IMR-90 (cell line): ENCODE measurements at regions not wholly inside any gene's neighbourhood (a gene's known extent, or its start where the extent isn't known, plus 50 kb on each side); places are given as distances from the start of the nearest gene placed in this dataset.

Experiments used
- ATAC-seq: fragments of 200-7000 bp; cut with Tn5 transposase; 2 replicates; pipeline ENCODE4 v1.9.1; 2020; ENCODE audit warnings: low read depth, mild to moderate bottlenecking, moderate library complexity
- BruUV-seq: library from RNA; stranded (reverse); fragments of 400-500 nt; replicated peaks from 2 replicates; lab custom pipeline; 2021; lab: Mats Ljungman, UMichigan
- CTCF ChIA-PET: fragments of 300-600 bp; formaldehyde crosslinking; extraction: SDS; loops from one replicate; lab custom pipeline; 2021; ENCODE audit warnings: antibody characterized with exemption; lab: Yijun Ruan, JAX
- POLR2A ChIA-PET: fragments of 300-600 bp; sonication (Branson Sonifier 250); formaldehyde crosslinking; loops from one replicate; lab custom pipeline; 2022; ENCODE audit warnings: antibody characterized with exemption; ENCODE audit not compliant: unreplicated experiment; lab: Charles Lee
- DNase-seq: peaks from one replicate; pipeline ENCODE4 v3.0.0; 2013
- H2AFZ ChIP-seq: replicated peaks from 2 replicates; pipeline ENCODE3; 2013; ENCODE audit warnings: low read length, mild to moderate bottlenecking; ENCODE audit not compliant: poor library complexity
- H2AK5ac ChIP-seq: 2 replicates; pipeline ENCODE4 v1.6.1; 2013; ENCODE audit warnings: low read depth, low read length, inconsistent platforms
- H2AK9ac ChIP-seq: replicated peaks from 2 replicates; pipeline ENCODE3; 2013; ENCODE audit warnings: mild to moderate bottlenecking, low read depth, low read length, moderate library complexity; ENCODE audit not compliant: poor library complexity
- H2BK120ac ChIP-seq: 2 replicates; pipeline ENCODE4 v1.6.1; 2013; ENCODE audit warnings: low read depth, low read length, inconsistent platforms
- H2BK15ac ChIP-seq: 3 replicates; pipeline ENCODE4 v1.6.1; 2013; ENCODE audit warnings: low read depth, low read length, inconsistent platforms
- H2BK20ac ChIP-seq: 2 replicates; pipeline ENCODE4 v1.6.1; 2013; ENCODE audit warnings: low read depth, mild to moderate bottlenecking, inconsistent platforms, low read length, moderate library complexity
- H2BK5ac ChIP-seq: 2 replicates; pipeline ENCODE4 v1.6.1; 2013; ENCODE audit warnings: mild to moderate bottlenecking, low read depth, low read length, inconsistent platforms; ENCODE audit not compliant: poor library complexity, severe bottlenecking
- H3K14ac ChIP-seq: replicated peaks from 2 replicates; pipeline ENCODE4 v1.6.1; 2013; ENCODE audit warnings: low read depth, low read length, inconsistent platforms
- H3K18ac ChIP-seq: 2 replicates; pipeline ENCODE4 v1.6.1; 2013; ENCODE audit warnings: low read depth, low read length, control low read depth
- H3K23ac ChIP-seq: 2 replicates; pipeline ENCODE4 v1.6.1; 2013; ENCODE audit warnings: low read depth, low read length, inconsistent platforms
- H3K27ac ChIP-seq: 2 replicates; pipeline ENCODE4 v1.5.1; 2013; ENCODE audit warnings: mild to moderate bottlenecking, control low read depth, low read length; ENCODE audit not compliant: insufficient read depth
- H3K27me3 ChIP-seq: 2 replicates; pipeline ENCODE4 v1.6.1; 2013; ENCODE audit warnings: low read length; ENCODE audit not compliant: control insufficient read depth, insufficient read depth
- H3K36me3 ChIP-seq: 2 replicates; pipeline ENCODE4 v1.6.1; 2013; ENCODE audit warnings: low read length, mixed read lengths; ENCODE audit not compliant: control insufficient read depth, insufficient read depth
- H3K4ac ChIP-seq: 2 replicates; pipeline ENCODE4 v1.6.1; 2013; ENCODE audit warnings: low read depth, low read length, inconsistent platforms
- H3K4me1 ChIP-seq: 2 replicates; pipeline ENCODE4 v1.6.1; 2013; ENCODE audit warnings: low read length, mixed read lengths; ENCODE audit not compliant: control insufficient read depth, insufficient read depth
- H3K4me2 ChIP-seq: 2 replicates; pipeline ENCODE4 v1.6.1; 2013; ENCODE audit warnings: low read depth, mild to moderate bottlenecking, control low read depth, low read length, moderate library complexity
- H3K4me3 ChIP-seq: 2 replicates; pipeline ENCODE4 v1.5.1; 2013; ENCODE audit warnings: low read depth, mild to moderate bottlenecking, control low read depth, low read length, moderate library complexity; ENCODE audit not compliant: insufficient read depth
- H3K56ac ChIP-seq: 2 replicates; pipeline ENCODE4 v1.6.1; 2013; ENCODE audit warnings: low read length, inconsistent platforms; ENCODE audit not compliant: insufficient read depth; ENCODE audit errors: extremely low read depth
- H3K79me1 ChIP-seq, 2 experiments: 2 replicates each; pipeline ENCODE4 v1.6.1; 2013; ENCODE audit warnings: low read length in 2 of 2, inconsistent platforms in 1 of 2, low read depth in 1 of 2
- H3K9ac ChIP-seq: 2 replicates; pipeline ENCODE4 v1.6.1; 2013; ENCODE audit warnings: low read depth, low read length, control low read depth
- H3K9me1 ChIP-seq: 2 replicates; pipeline ENCODE4 v1.6.1; 2013; ENCODE audit warnings: low read length, inconsistent platforms; ENCODE audit not compliant: insufficient read depth
- H3K9me3 ChIP-seq: 2 replicates; pipeline ENCODE4 v1.6.1; 2013; ENCODE audit warnings: low read length; ENCODE audit not compliant: control insufficient read depth, insufficient read depth
- H4K20me1 ChIP-seq: 2 replicates; pipeline ENCODE4 v1.6.1; 2013; ENCODE audit warnings: low read length, inconsistent platforms; ENCODE audit not compliant: insufficient read depth
- H4K5ac ChIP-seq: 2 replicates; pipeline ENCODE4 v1.6.1; 2013; ENCODE audit warnings: mild to moderate bottlenecking, low read depth, low read length, control low read depth
- H4K8ac ChIP-seq, 2 experiments: 2 replicates each; pipeline ENCODE4 v1.6.1; 2013; ENCODE audit warnings: low read depth in 2 of 2, low read length in 2 of 2, control low read depth in 1 of 2, inconsistent platforms in 1 of 2
- H4K91ac ChIP-seq: 2 replicates; pipeline ENCODE4 v1.6.1; 2013; ENCODE audit warnings: low read depth, low read length, inconsistent platforms; ENCODE audit not compliant: insufficient read depth
- BHLHE40 ChIP-seq: fragments of 150-350 bp; IDR thresholded peaks from 2 replicates; pipeline ENCODE4 v1.6.1; 2016; ENCODE audit warnings: mild to moderate bottlenecking, low read depth, low read length
- FOS ChIP-seq: fragments of 150-350 bp; IDR thresholded peaks from 2 replicates; pipeline ENCODE4 v1.6.1; 2016; ENCODE audit warnings: low read depth, low read length
- MAFK ChIP-seq: IDR thresholded peaks from 2 replicates; pipeline ENCODE4 v1.6.1; 2012; ENCODE audit warnings: low read depth, low read length, improper control_type of control experiment
- MAZ ChIP-seq: IDR thresholded peaks from 2 replicates; pipeline ENCODE4 v1.6.1; 2012; ENCODE audit warnings: low read depth, mild to moderate bottlenecking, low read length, improper control_type of control experiment, moderate library complexity, borderline replicate concordance
- MXI1 ChIP-seq: IDR thresholded peaks from 2 replicates; pipeline ENCODE4 v1.6.1; 2012; ENCODE audit warnings: low read depth, mild to moderate bottlenecking, low read length, moderate library complexity, borderline replicate concordance
- POLR2A ChIP-seq: IDR thresholded peaks from 2 replicates; pipeline ENCODE4 v1.6.1; 2012; ENCODE audit warnings: mild to moderate bottlenecking, low read depth, low read length
- SMC3 ChIP-seq: fragments of 150-350 bp; IDR thresholded peaks from 2 replicates; pipeline ENCODE4 v1.6.1; 2016; ENCODE audit warnings: low read depth, mild to moderate bottlenecking, antibody characterized with exemption, low read length, moderate library complexity
- WGBS, 2 experiments: methylation state at CpG; one replicate each; pipeline versions ENCODE4 v1.1.5 to v1.1.7; 2013; ENCODE audit warnings: missing lambda C conversion rate in 2 of 2; ENCODE audit not compliant: insufficient read length in 1 of 2; ENCODE audit errors: extremely low coverage in 2 of 2; 5-methylcytosine and 5-hydroxymethylcytosine counted together
- dilution Hi-C: fragments of 300-500 bp; cut with HindIII; formaldehyde crosslinking; loops from one replicate; pipeline ENCODE4 v1.14.3; 2018; ENCODE audit warnings: low sequenced_read_pairs; ENCODE audit not compliant: unreplicated experiment
- in situ Hi-C: fragments of 300-500 bp; cut with MboI; formaldehyde crosslinking; loops from 3 replicates; pipeline ENCODE4 v1.14.3; 2019; ENCODE audit warnings: low sequenced_read_pairs, inconsistent platforms, mixed read lengths
- intact Hi-C: fragments of 100-400 bp; cut with micrococcal nuclease; formaldehyde crosslinking; loops from 2 replicates; pipeline ENCODE4 v1.10.0; 2022
- TF ChIP-seq, protein P1 (sequence below): fragments of 150-350 bp; IDR thresholded peaks from 2 replicates; pipeline ENCODE4 v1.6.1; 2016; ENCODE audit warnings: low read depth, mild to moderate bottlenecking, low read length, moderate library complexity, borderline replicate concordance
- TF ChIP-seq, protein P2 (sequence below): fragments of 150-350 bp; IDR thresholded peaks from 2 replicates; pipeline ENCODE4 v1.6.1; 2017; ENCODE audit warnings: mild to moderate bottlenecking, antibody characterized with exemption, low read length, low read depth

DNA sequence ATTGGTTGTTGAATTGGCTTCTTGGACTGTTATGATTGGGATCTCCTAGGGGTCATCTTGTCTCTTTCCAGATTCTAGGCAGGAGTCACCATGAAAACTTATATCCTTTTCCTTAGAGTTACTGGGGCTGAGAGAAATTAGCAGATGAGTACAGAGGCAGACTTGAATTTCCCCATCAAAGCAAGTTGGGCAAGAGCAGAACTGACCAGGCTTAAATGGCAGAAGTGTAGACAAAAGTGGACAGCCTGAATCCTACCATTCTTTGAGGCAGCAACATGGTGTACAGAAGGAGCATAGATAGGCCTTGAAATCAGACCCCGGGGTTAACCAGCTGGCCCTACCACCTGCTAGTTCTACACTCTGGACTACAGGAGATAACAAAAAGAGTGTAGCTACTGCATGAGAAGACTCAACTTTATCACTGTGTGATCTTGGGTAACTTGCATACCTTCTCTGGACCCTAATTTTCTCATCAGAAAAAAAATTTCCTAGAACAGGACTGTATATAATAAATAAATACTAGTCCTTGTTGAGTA lies 427.4 kb upstream of the CADM1 start:
- Histone ChIP-seq H2BK5ac (no peak overlapping the region), H2BK120ac (no peak overlapping the region), H4K5ac (no peak overlapping the region), H3K9me3 (peaks cover 2% of the 10 kb centered on the region; the same call in 1 of the 2 replicates), H3K4me1 (no peaks in the 10 kb centered on the region; the same call in 1 of the 2 replicates), H3K9ac (no peak overlapping the region), H2AFZ (no peak overlapping the region), H2BK15ac (no peak overlapping the region), H3K27me3 (peaks cover 9% of the 10 kb centered on the region; the same call in 1 of the 2 replicates), H4K8ac (no peak overlapping the region), H3K4me3 (no peak overlapping the region), H4K20me1 (no peaks in the 10 kb centered on the region), H3K4me2 (no peak overlapping the region), H3K23ac (no peak overlapping the region), H3K56ac (no peak overlapping the region), H3K18ac (no peak overlapping the region), H3K14ac (no peak overlapping the region), H2AK9ac (no peak overlapping the region), H3K36me3 (no peaks in the 10 kb centered on the region), H3K27ac (no peak overlapping the region), H2AK5ac (no peak overlapping the region), H3K4ac (no peak overlapping the region), H3K79me1 (no peaks in the 10 kb centered on the region), H3K9me1 (no peaks in the 10 kb centered on the region), H2BK20ac (no peak overlapping the region), H4K91ac (no peak overlapping the region)
- dilution Hi-C loops (no loop called here), intact Hi-C loops (no loop called here), in situ Hi-C loops (no loop called here)
- DNase-seq (no peak), ATAC-seq (no peak)
- no TSS peak for BruUV-seq
- POLR2A ChIA-PET = no interaction called here
- CTCF ChIA-PET = no interaction called here
- no CpG with 5 or more reads among the region's 1 CpG for WGBS, 2 experiments
- TF ChIP-seq POLR2A (no peak), MAFK (no peak), SMC3 (no peak), MXI1 (no peak), FOS (no peak), BHLHE40 (no peak), MAZ (no peak)
- TF ChIP-seq, protein P1, sequence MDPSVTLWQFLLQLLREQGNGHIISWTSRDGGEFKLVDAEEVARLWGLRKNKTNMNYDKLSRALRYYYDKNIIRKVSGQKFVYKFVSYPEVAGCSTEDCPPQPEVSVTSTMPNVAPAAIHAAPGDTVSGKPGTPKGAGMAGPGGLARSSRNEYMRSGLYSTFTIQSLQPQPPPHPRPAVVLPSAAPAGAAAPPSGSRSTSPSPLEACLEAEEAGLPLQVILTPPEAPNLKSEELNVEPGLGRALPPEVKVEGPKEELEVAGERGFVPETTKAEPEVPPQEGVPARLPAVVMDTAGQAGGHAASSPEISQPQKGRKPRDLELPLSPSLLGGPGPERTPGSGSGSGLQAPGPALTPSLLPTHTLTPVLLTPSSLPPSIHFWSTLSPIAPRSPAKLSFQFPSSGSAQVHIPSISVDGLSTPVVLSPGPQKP = no peak
- TF ChIP-seq, protein P2, sequence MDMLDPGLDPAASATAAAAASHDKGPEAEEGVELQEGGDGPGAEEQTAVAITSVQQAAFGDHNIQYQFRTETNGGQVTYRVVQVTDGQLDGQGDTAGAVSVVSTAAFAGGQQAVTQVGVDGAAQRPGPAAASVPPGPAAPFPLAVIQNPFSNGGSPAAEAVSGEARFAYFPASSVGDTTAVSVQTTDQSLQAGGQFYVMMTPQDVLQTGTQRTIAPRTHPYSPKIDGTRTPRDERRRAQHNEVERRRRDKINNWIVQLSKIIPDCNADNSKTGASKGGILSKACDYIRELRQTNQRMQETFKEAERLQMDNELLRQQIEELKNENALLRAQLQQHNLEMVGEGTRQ = no peak
